SH-SY5Y (cell line): ENCODE measurements at regions not wholly inside any gene's neighbourhood (a gene's known extent, or its start where the extent isn't known, plus 50 kb on each side); places are given as distances from the start of the nearest gene placed in this dataset.

ENCODE experiments used
- GATA2 ChIP-seq: IDR thresholded peaks from 2 replicates; pipeline ENCODE4 v1.6.1; 2011; ENCODE audit warnings: mild to moderate bottlenecking, low read depth, low read length
- GATA3 ChIP-seq: IDR thresholded peaks from 2 replicates; pipeline ENCODE4 v1.6.1; 2011; ENCODE audit warnings: low read depth, mild to moderate bottlenecking, low read length, moderate library complexity

DNA sequence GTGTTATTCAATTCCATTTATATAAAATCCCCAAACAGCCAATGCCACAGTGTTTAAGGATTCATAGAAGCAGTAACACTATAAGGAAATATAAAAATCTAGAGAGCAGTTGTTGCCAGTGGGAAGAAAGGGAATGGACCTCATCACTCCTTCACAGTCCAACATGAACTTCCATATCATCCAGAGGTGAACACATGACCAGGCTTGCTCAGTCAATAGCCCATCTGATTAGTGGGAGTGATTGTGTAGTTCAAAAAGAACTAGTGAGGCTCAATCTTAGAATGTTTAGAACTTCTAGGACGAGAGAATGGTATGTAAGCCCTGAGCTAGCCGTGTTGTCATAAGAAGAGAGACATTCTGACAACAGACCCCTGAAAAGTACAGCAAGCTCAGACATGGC, 314.1 kb downstream of the LIG4 start:
- TF ChIP-seq GATA2: no peak
- TF ChIP-seq GATA3: no peak
